HEK293T (cell line): ENCODE measurements at regions not wholly inside any gene's neighbourhood (a gene's known extent, or its start where the extent isn't known, plus 50 kb on each side); places are given as distances from the start of the nearest gene placed in this dataset.
A peak's percentile ranks its signal among the peaks of the same experiment; 100 is the strongest.

Experiments used
- BHLHE40 ChIP-seq: fragments of 450-650 bp; IDR thresholded peaks from 2 replicates; pipeline ENCODE4 v1.6.1; 2016; ENCODE audit warnings: mild to moderate bottlenecking, moderate library complexity, borderline replicate concordance
- FOXK2 ChIP-seq: fragments of 450-650 bp; IDR thresholded peaks from 2 replicates; pipeline ENCODE4 v1.6.1; 2016; ENCODE audit warnings: mild to moderate bottlenecking
- FOXM1 ChIP-seq: fragments of 450-650 bp; IDR thresholded peaks from 2 replicates; pipeline ENCODE4 v1.6.1; 2017; ENCODE audit warnings: mild to moderate bottlenecking, borderline replicate concordance
- HDGF ChIP-seq: fragments of 450-650 bp; IDR thresholded peaks from 2 replicates; pipeline ENCODE4 v1.6.1; 2017; ENCODE audit warnings: antibody characterized with exemption, borderline replicate concordance
- NFRKB ChIP-seq: fragments of 450-650 bp; IDR thresholded peaks from 2 replicates; pipeline ENCODE4 v1.6.1; 2016; ENCODE audit warnings: mild to moderate bottlenecking, moderate library complexity
- SP1 ChIP-seq: fragments of 450-650 bp; IDR thresholded peaks from 2 replicates; pipeline ENCODE4 v1.6.1; 2017
- SUZ12 ChIP-seq: fragments of 450-650 bp; IDR thresholded peaks from 2 replicates; pipeline ENCODE4 v1.6.1; 2016; ENCODE audit warnings: mild to moderate bottlenecking
- ZNF384 ChIP-seq: fragments of 450-650 bp; IDR thresholded peaks from 2 replicates; pipeline ENCODE4 v1.6.1; 2016

- TF ChIP-seq BHLHE40 (no peak), SP1 (no peak), HDGF (no peak), FOXK2 (no peak), NFRKB (no peak), FOXM1 (no peak), ZNF384 (no peak), SUZ12 (peak; percentile 70)
Measured at GRCh38 chr2:2613279-2614199, 282.5 kb upstream of the MYT1L start.
